GM18507 (cell line): ENCODE measurements at regions not wholly inside any gene's neighbourhood (a gene's known extent, or its start where the extent isn't known, plus 50 kb on each side); places are given as distances from the start of the nearest gene placed in this dataset.

Experiments used
- DNase-seq: peaks from one replicate; pipeline ENCODE4 v3.0.0; 2011; ENCODE audit warnings: low read depth; ENCODE audit not compliant: insufficient read length; ENCODE audit errors: extremely low spot score
- FAIRE-seq: peaks from 2 replicates; lab custom pipeline; 2011; peaks lifted over from hg19 to GRCh38; lab: Jason Lieb, UNC

GRCh38 chr7:88700725-88701124, 58.8 kb upstream of the ZNF804B start:
- FAIRE-seq (no peak), DNase-seq (no peak)

- DNase-seq (no peak), FAIRE-seq (no peak)
These were observed 65.3 kb upstream of the ZNF804B start for GRCh38 chr7:88694207-88694606.

- FAIRE-seq (no peak), DNase-seq (no peak)
These were observed 66.4 kb upstream of the ZNF804B start for GRCh38 chr7:88693131-88693530.

- no peak for DNase-seq
- FAIRE-seq = no peak
These were observed 67.0 kb upstream of the ZNF804B start for GRCh38 chr7:88692493-88692892.

- no peak for DNase-seq
- FAIRE-seq = no peak
These were observed 69.7 kb upstream of the ZNF804B start for GRCh38 chr7:88689821-88690220.

- no peak for DNase-seq
- no peak for FAIRE-seq
These were observed 71.3 kb upstream of the ZNF804B start for GRCh38 chr7:88688222-88688621.

- no peak for DNase-seq
- FAIRE-seq = no peak
These were observed 72.9 kb upstream of the ZNF804B start for GRCh38 chr7:88686468-88687229.

- FAIRE-seq (no peak), DNase-seq (no peak)
These were observed 77.8 kb upstream of the ZNF804B start for GRCh38 chr7:88681682-88682081.

GRCh38 chr7:88670536-88670935, 89.0 kb upstream of the ZNF804B start:
- no peak for DNase-seq
- FAIRE-seq = no peak

- DNase-seq = no peak
- FAIRE-seq = no peak
These were observed 89.6 kb upstream of the ZNF804B start for GRCh38 chr7:88669913-88670312.

- FAIRE-seq = no peak
- DNase-seq = no peak
These were observed 90.9 kb upstream of the ZNF804B start for GRCh38 chr7:88668591-88668990.

GRCh38 chr7:88666626-88667025, 92.9 kb upstream of the ZNF804B start:
- no peak for FAIRE-seq
- DNase-seq = no peak

- DNase-seq (no peak), FAIRE-seq (no peak)
These were observed 93.5 kb upstream of the ZNF804B start for GRCh38 chr7:88665892-88666514.

GRCh38 chr7:88664630-88665233, 94.8 kb upstream of the ZNF804B start:
- no peak for DNase-seq
- no peak for FAIRE-seq

- DNase-seq = no peak
- FAIRE-seq = no peak
These were observed 97.6 kb upstream of the ZNF804B start for GRCh38 chr7:88661921-88662320.

GRCh38 chr7:88647825-88648224, 111.7 kb upstream of the ZNF804B start:
- FAIRE-seq (no peak), DNase-seq (no peak)

- DNase-seq (no peak), FAIRE-seq (no peak)
These were observed 120.9 kb upstream of the ZNF804B start for GRCh38 chr7:88638583-88638982.

GRCh38 chr7:88637795-88638194, 121.7 kb upstream of the ZNF804B start:
- DNase-seq = no peak

GRCh38 chr7:88635149-88635548, 124.4 kb upstream of the ZNF804B start:
- DNase-seq (no peak), FAIRE-seq (no peak)

More at GRCh38 chr7:88637795-88638194, 121.7 kb upstream of the ZNF804B start:
- no peak for FAIRE-seq

GRCh38 chr7:88629559-88629958, 129.9 kb upstream of the ZNF804B start:
- FAIRE-seq (no peak), DNase-seq (no peak)
